Lung (tissue), 11 donors: ENCODE measurements at regions not wholly inside any gene's neighbourhood (a gene's known extent, or its start where the extent isn't known, plus 50 kb on each side); places are given as distances from the start of the nearest gene placed in this dataset.

Experiments
- ATAC-seq: fragments of 200-7000 bp; cut with Tn5 transposase; one replicate; pipeline ENCODE4 v1.9.1; 2020; ENCODE audit warnings: moderate number of reproducible peaks; ENCODE audit not compliant: insufficient read depth, low FRiP score
- DNase-seq, 3 donors: peaks; one replicate each; pipeline ENCODE4 v3.0.0-alpha.2; 2013 to 2017
- H3K27ac ChIP-seq, 2 donors: one replicate each; pipeline ENCODE4 v1.5.1; 2013; ENCODE audit warnings: mild to moderate bottlenecking in 2 of 2, moderate library complexity in 2 of 2, control low read depth in 1 of 2, inconsistent platforms in 1 of 2, low read depth in 1 of 2, low read length in 1 of 2
- H3K27me3 ChIP-seq, 3 donors: one replicate each; pipeline ENCODE4 v1.5.1; 2013; ENCODE audit warnings: low read length in 2 of 3; ENCODE audit not compliant: control insufficient read depth in 3 of 3, insufficient read depth in 3 of 3
- H3K36me3 ChIP-seq, 4 donors: one replicate each; pipeline ENCODE4 v1.5.1; 2013; ENCODE audit warnings: low read length in 4 of 4, mild to moderate bottlenecking in 1 of 4, moderate library complexity in 1 of 4; ENCODE audit not compliant: control insufficient read depth in 4 of 4, insufficient read depth in 4 of 4
- H3K4me1 ChIP-seq, 5 donors: one replicate each; pipeline ENCODE4 v1.5.1; 2013; ENCODE audit warnings: low read length in 5 of 5, mild to moderate bottlenecking in 2 of 5, moderate library complexity in 1 of 5; ENCODE audit not compliant: control insufficient read depth in 5 of 5, insufficient read depth in 5 of 5
- H3K4me3 ChIP-seq: one replicate; pipeline ENCODE4 v1.5.1; 2013; ENCODE audit warnings: mild to moderate bottlenecking, control low read depth, moderate library complexity
- H3K9ac ChIP-seq, 2 donors: one replicate each; pipeline ENCODE4 v1.5.1; 2013; ENCODE audit warnings: low read length in 2 of 2, control low read depth in 1 of 2; ENCODE audit not compliant: insufficient read depth in 1 of 2
- H3K9me3 ChIP-seq, 4 donors: one replicate each; pipeline ENCODE4 v1.5.1; 2013; ENCODE audit warnings: low read length in 3 of 4, mild to moderate bottlenecking in 1 of 4, moderate library complexity in 1 of 4; ENCODE audit not compliant: control insufficient read depth in 4 of 4, insufficient read depth in 3 of 4
- WGBS, 2 donors: extraction: QIAGEN DNeasy Blood & Tissue Kit; methylation state at CpG; one replicate each; pipeline ENCODE4 v1.1.7; 2013; 5-methylcytosine and 5-hydroxymethylcytosine counted together
- TF ChIP-seq, protein P1 (sequence below): IDR thresholded peaks from 2 replicates; pipeline ENCODE4 v1.5.1; 2012; ENCODE audit warnings: mild to moderate bottlenecking; ENCODE audit errors: control extremely low read depth, extremely low read depth
- donor health status: control.
- donor health status: control.
- donor health status: Bipolar disorder and iron deficiency.
- donor health status: healthy.
- donor health status: DM: yes; HTN: yes; CAD: no.

DNA sequence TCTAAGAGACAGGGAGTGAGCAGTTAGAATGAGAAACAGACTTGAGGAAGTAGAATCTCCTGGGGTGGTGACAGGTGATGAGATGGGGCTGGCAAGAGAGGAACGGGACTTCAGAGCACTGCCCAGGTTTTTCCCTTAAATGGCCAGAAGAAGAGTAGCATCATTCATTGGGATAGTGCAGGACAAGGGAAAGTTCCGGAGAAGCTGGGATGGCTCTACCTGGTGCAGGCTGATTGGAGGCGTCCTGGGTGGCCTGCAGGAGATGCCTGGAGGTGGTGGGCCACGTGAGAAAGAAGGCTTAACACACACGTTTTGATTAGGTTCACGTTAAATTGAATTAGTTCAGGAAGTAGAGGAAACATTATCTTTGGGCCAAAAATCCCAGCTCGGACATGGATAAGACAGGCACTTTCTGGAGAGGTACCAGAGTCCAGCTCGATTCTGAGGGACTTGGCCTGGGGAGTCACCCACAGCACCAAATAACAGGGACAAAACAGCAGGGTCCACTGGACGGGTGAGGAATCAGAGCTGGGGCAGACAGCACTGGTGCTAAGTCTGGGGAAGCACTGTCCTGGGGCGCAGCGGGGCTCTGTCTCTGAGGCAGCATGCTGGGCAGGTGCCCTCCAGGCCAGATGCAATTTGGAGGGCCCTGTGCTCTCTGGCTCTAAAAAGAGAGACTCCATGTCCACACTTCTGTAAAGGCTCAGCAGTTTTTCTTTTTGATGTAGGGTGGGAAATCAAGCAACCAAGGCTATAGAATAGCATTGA, 512.3 kb upstream of the RAB6C start:
- no peak for DNase-seq
- WGBS, 2 donors, result 73 to 82% methylated on average over 11 of the region's 11 CpGs

GRCh38 chr2:129467941-129468340, 511.5 kb upstream of the RAB6C start:
- H3K9ac ChIP-seq, result no peak overlapping the region
- TF ChIP-seq, protein P1, sequence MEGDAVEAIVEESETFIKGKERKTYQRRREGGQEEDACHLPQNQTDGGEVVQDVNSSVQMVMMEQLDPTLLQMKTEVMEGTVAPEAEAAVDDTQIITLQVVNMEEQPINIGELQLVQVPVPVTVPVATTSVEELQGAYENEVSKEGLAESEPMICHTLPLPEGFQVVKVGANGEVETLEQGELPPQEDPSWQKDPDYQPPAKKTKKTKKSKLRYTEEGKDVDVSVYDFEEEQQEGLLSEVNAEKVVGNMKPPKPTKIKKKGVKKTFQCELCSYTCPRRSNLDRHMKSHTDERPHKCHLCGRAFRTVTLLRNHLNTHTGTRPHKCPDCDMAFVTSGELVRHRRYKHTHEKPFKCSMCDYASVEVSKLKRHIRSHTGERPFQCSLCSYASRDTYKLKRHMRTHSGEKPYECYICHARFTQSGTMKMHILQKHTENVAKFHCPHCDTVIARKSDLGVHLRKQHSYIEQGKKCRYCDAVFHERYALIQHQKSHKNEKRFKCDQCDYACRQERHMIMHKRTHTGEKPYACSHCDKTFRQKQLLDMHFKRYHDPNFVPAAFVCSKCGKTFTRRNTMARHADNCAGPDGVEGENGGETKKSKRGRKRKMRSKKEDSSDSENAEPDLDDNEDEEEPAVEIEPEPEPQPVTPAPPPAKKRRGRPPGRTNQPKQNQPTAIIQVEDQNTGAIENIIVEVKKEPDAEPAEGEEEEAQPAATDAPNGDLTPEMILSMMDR, result no peak
- no peak overlapping the region for H3K27ac ChIP-seq
- ATAC-seq (no peak), DNase-seq (no peak)
- H3K9me3 ChIP-seq, result peaks cover 0 to 4% (median 0%) of the 10 kb centered on the region in 4 donors
- H3K27me3 ChIP-seq, result no peaks in the 10 kb centered on the region
- H3K4me3 ChIP-seq, result no peak overlapping the region
- H3K4me1 ChIP-seq, result no peaks in the 10 kb centered on the region
- no peaks in the 10 kb centered on the region for H3K36me3 ChIP-seq
- WGBS, 2 donors, result 74 to 81% methylated on average over 3 of the region's 3 CpGs

More for the DNA sequence above, 512.3 kb upstream of the RAB6C start:
- H3K9ac ChIP-seq, result no peak overlapping the region
- H3K27ac ChIP-seq, result no peak overlapping the region
- no peaks in the 10 kb centered on the region for H3K36me3 ChIP-seq
- no peaks in the 10 kb centered on the region for H3K27me3 ChIP-seq
- no peak overlapping the region for H3K4me3 ChIP-seq
- TF ChIP-seq, protein P1, result no peak
- peaks cover 0 to 4% (median 0%) of the 10 kb centered on the region in 4 donors for H3K9me3 ChIP-seq
- H3K4me1 ChIP-seq, result no peaks in the 10 kb centered on the region
- ATAC-seq, result no peak

- H3K4me3 ChIP-seq, result no peak overlapping the region
- 89 to 92% methylated on average over 5 of the region's 5 CpGs for WGBS, 2 donors
- no peaks in the 10 kb centered on the region for H3K27me3 ChIP-seq
- H3K4me1 ChIP-seq, result no peaks in the 10 kb centered on the region
- no peak overlapping the region for H3K27ac ChIP-seq
- ATAC-seq (no peak), DNase-seq (no peak)
- no peak overlapping the region for H3K9ac ChIP-seq
- TF ChIP-seq, protein P1, result no peak
- peaks cover 0 to 4% (median 0%) of the 10 kb centered on the region in 4 donors for H3K9me3 ChIP-seq
- H3K36me3 ChIP-seq, result no peaks in the 10 kb centered on the region
Measured at GRCh38 chr2:129468879-129469278, 510.6 kb upstream of the RAB6C start.
